ENCODE measurements at regions not wholly inside any gene's neighbourhood (a gene's known extent, or its start where the extent isn't known, plus 50 kb on each side); places are given as distances from the start of the nearest gene placed in this dataset.

GRCh38 chr16:65843941-65844340 is 522.5 kb upstream of the CDH5 start:
- Histone ChIP-seq H3K27ac (replicated peaks) (no peak overlapping the region), H3K4me3 (replicated peaks; ENCODE audit: insufficient read depth, low read length) (no peak overlapping the region), H3K27me3 (ENCODE audit: insufficient read depth, poor library complexity, severe bottlenecking) (no peaks in the 10 kb centered on the region)
- TF ChIP-seq GABPA (IDR thresholded peaks at IDR 0.05; ENCODE audit: low read depth) = no peak
- TF ChIP-seq, protein P1, sequence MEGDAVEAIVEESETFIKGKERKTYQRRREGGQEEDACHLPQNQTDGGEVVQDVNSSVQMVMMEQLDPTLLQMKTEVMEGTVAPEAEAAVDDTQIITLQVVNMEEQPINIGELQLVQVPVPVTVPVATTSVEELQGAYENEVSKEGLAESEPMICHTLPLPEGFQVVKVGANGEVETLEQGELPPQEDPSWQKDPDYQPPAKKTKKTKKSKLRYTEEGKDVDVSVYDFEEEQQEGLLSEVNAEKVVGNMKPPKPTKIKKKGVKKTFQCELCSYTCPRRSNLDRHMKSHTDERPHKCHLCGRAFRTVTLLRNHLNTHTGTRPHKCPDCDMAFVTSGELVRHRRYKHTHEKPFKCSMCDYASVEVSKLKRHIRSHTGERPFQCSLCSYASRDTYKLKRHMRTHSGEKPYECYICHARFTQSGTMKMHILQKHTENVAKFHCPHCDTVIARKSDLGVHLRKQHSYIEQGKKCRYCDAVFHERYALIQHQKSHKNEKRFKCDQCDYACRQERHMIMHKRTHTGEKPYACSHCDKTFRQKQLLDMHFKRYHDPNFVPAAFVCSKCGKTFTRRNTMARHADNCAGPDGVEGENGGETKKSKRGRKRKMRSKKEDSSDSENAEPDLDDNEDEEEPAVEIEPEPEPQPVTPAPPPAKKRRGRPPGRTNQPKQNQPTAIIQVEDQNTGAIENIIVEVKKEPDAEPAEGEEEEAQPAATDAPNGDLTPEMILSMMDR (IDR thresholded peaks at IDR 0.05; ENCODE audit: insufficient read depth, low read length) = no peak
- no peak for TF ChIP-seq POLR2AphosphoS5 (IDR thresholded peaks at IDR 0.05; ENCODE audit: low read depth)
- no peak for TF ChIP-seq REST (IDR thresholded peaks at IDR 0.05; ENCODE audit: insufficient replicate concordance, low read depth)
- TF ChIP-seq SPI1 (IDR thresholded peaks at IDR 0.05; ENCODE audit: borderline replicate concordance, low read depth) = no peak
- no peak for DNase-seq (ENCODE audit: low read depth in 1 of 2, low spot score in 1 of 2)

DNA sequence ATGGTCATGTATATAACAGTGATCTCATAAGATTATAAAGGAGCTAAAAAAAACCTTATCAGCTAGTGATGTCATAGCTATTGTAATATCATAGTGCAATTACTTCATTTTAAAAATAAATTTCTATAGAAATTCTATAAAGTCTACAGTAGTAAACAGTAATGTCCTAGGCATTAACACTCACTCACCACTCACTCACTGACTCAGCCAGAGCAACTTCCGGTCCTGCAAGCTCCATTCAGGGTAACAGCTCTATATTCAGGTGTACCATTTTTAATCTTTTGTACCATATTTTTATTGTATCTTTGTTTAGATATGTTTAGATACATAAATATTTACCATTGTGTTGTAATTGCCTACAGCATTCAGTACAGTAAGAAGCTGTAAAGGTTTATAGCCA is 524.4 kb upstream of the CDH5 start:
- no peak for DNase-seq (ENCODE audit: low read depth in 1 of 2, low spot score in 1 of 2)
- Histone ChIP-seq H3K27me3 (ENCODE audit: insufficient read depth, poor library complexity, severe bottlenecking) (no peaks in the 10 kb centered on the region), H3K27ac (replicated peaks) (no peak overlapping the region), H3K4me3 (replicated peaks; ENCODE audit: insufficient read depth, low read length) (no peak overlapping the region)
- no peak for TF ChIP-seq REST (IDR thresholded peaks at IDR 0.05; ENCODE audit: insufficient replicate concordance, low read depth)
- no peak for TF ChIP-seq POLR2AphosphoS5 (IDR thresholded peaks at IDR 0.05; ENCODE audit: low read depth)
- TF ChIP-seq, protein P1 (IDR thresholded peaks at IDR 0.05; ENCODE audit: insufficient read depth, low read length) = no peak
- TF ChIP-seq GABPA (IDR thresholded peaks at IDR 0.05; ENCODE audit: low read depth) = no peak
- TF ChIP-seq SPI1 (IDR thresholded peaks at IDR 0.05; ENCODE audit: borderline replicate concordance, low read depth) = no peak

GRCh38 chr16:65838001-65838400 is 528.5 kb upstream of the CDH5 start:
- peaks cover 2% of the 10 kb centered on the region for H3K27me3 ChIP-seq (ENCODE audit: insufficient read depth, poor library complexity, severe bottlenecking)
- DNase-seq (ENCODE audit: low read depth in 1 of 2, low spot score in 1 of 2) = peak in 1 of 2 experiments; percentile 7
- H3K27ac ChIP-seq (replicated peaks) = no peak overlapping the region
- TF ChIP-seq, protein P1 (IDR thresholded peaks at IDR 0.05; ENCODE audit: insufficient read depth, low read length) = no peak
- TF ChIP-seq REST (IDR thresholded peaks at IDR 0.05; ENCODE audit: insufficient replicate concordance, low read depth) = no peak
- no peak for TF ChIP-seq SPI1 (IDR thresholded peaks at IDR 0.05; ENCODE audit: borderline replicate concordance, low read depth)
- TF ChIP-seq POLR2AphosphoS5 (IDR thresholded peaks at IDR 0.05; ENCODE audit: low read depth) = no peak
- TF ChIP-seq GABPA (IDR thresholded peaks at IDR 0.05; ENCODE audit: low read depth) = no peak
- H3K4me3 ChIP-seq (replicated peaks; ENCODE audit: insufficient read depth, low read length) = no peak overlapping the region
